Ecto neural progenitor cell (in vitro differentiated cells): ENCODE measurements at regions not wholly inside any gene's neighbourhood (a gene's known extent, or its start where the extent isn't known, plus 50 kb on each side); places are given as distances from the start of the nearest gene placed in this dataset.

Source experiments
- DNase-seq: peaks from one replicate; pipeline ENCODE4 v3.0.0-alpha.2; 2018; ENCODE audit warnings: low spot score

- DNase-seq, result no peak
Observed at GRCh38 chr5:89269721-89270120, 386.7 kb upstream of the MEF2C start.

GRCh38 chr5:89268460-89268859 is 385.5 kb upstream of the MEF2C start:
- DNase-seq, result no peak

GRCh38 chr5:89267788-89268187 is 384.8 kb upstream of the MEF2C start:
- DNase-seq, result no peak

- DNase-seq, result no peak
Observed at GRCh38 chr5:89265511-89266179, 382.7 kb upstream of the MEF2C start.

- DNase-seq, result no peak
Observed at GRCh38 chr5:89263846-89264245, 380.9 kb upstream of the MEF2C start.

DNA sequence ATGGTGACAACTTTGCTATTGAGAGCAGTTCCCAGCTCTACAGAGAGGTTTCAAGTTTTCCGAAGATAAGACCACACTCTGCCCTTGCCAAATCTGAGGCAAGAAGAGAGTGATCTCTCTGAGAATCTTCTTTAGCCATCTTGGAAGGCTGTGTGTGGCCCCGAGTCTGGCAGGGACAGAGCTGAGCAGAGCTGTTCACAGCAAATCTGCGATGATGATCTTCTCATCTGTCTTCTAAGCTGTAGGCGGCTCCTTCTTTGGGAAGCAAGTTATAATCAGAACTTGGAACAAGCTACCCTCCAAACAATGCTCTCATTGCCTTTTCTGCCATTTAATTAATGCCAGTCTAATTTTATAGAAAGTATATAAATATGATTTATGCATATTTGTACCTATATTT is 379.0 kb upstream of the MEF2C start:
- no peak for DNase-seq

- DNase-seq, result no peak
Observed at GRCh38 chr5:89260254-89260653, 377.3 kb upstream of the MEF2C start.

DNA sequence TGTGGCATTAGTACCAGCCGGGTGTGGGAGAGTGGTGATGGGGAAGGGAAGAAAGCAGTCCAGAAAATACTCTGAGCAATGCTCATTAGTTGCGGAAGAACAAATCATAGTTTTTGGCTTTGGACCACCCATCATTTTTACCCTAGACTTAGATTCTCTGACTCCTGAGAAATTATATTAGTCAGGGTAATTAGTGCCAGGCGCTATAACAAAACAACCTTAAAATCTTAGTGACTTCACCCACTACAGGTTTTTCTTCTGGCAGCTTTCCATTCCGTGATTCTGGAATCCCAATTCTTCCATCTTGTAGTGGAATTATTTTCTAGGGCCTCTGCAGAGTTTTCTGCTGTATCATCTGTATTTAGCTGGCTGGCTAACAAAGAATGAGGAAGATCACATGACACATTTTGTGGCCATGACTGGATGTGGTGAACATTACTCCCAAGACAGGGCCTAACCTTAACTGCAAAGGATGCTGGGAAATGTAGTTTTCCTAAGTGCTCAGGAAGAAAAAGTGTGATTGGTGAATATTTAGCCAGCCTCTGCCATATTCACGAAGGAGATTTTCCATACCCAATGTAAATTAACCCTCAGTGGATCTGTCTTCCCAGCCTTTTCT is 373.0 kb upstream of the MEF2C start:
- DNase-seq, result no peak

DNA sequence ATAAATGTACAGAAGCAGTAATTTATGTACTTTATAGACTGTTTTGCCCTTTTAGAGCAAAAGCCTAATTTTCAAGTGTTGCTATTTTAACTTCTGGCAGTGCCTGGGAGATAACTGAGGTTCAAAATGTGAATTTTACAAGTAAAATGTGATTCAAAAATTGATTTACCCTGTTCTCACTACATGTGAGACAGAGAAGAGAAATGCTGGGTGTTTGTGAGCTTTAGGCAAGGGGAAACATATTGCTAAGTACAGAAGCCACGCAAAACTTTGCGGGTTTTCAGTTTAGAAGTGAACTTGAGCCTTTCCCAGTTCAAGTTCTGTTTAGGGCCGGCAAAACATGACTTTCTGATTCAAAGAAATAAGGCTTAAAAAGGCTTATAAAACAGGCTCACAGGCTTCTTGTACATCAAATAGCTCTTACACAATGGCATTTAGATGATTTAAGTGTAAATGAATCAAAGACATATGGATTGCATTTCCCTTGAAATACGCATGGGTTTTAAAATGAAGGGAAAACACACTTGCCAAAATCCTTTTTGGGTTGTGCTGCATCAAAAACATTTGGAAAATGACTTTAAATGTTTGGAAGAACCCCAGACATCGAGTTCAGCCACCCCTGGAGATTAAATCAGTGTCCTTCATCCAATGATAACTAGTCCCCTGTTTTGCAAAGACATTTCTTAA is 370.8 kb upstream of the MEF2C start:
- DNase-seq, result no peak

- no peak for DNase-seq
Observed at GRCh38 chr5:89246864-89247263, 363.9 kb upstream of the MEF2C start.

- DNase-seq, result no peak
Observed at GRCh38 chr5:89246252-89246651, 363.3 kb upstream of the MEF2C start.

DNA sequence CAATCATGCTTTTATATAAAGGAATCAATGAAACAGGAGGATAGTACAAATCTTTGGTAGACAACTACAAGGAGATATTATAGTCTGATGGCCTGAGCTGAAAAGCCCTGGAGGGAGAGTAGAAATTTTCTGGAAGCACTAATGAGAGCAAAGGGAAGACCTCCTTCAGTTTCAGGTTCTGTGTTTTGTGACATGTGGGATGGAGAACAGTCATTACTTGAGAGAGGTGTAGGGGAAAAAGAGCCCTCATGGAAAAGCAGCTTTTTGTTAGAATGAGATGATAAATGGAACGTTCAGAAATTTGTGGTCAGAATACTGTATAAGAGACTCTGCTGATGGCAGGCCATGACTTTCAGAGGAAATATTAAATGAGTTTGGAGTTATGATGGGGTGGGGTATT is 360.6 kb upstream of the MEF2C start:
- DNase-seq, result no peak

GRCh38 chr5:89241186-89241585 is 358.2 kb upstream of the MEF2C start:
- DNase-seq, result no peak

DNA sequence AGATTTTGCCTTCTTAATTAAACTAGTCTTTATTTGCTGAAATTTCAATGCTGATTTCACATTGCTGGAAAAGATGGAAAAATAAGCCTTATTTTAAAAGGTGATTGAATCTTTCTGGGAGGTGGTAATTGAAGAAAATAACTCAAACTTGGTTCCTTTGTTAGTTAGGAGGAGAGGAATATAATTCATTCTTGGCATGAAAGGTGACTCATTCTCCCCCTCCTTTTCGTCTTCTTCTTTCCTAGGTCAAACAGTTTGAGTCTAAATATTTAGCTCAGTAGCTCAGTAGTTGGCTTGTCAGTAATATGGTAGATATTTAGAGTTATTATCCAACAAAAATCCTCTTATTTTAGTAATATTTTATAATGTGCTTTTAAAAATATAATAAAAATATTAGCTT is 353.9 kb upstream of the MEF2C start:
- no peak for DNase-seq

GRCh38 chr5:89233462-89233861 is 350.5 kb upstream of the MEF2C start:
- no peak for DNase-seq

DNA sequence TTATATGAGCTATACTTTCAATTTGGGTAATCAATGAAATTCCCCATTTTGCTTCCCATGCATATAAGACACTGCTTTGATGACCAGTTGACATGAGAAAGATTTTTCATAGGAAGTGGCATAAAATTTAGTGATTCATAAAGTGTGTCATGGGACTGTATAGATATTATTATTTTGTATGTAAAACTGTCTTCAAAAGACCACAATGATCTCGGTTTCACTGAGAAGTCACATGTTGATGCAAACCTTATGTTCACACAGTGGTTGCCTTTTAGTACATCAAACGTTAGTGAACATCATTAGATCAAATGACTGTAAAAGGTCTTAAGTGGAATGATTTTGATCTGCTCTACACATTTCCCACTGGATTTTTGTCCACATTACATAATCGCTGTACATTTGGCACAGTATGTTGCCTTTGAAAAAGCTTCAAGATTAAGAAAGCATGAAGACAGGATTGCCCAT is 349.2 kb upstream of the MEF2C start:
- no peak for DNase-seq

DNA sequence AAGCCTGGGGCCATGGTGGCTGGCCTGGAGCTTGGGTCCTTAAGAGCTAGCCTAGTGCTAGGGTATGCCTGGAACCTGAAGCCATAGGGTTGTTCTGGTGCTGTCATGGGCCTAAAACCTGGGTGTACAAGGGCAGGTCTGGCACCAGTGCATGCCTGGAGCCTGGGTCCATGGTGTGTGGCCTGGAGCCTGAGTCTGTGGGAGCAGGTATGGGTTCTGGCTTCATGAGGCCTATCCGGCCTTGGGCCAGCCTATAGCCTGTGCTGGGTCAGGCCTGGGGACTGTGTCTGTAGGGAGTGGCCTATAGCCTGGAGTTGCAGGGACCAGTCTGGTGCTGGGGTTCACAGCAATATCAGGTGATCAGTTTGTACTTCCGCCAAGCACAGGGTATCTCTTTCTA is 347.2 kb upstream of the MEF2C start:
- no peak for DNase-seq

- DNase-seq, result no peak
Observed at GRCh38 chr5:89229331-89230070, 346.5 kb upstream of the MEF2C start.

DNA sequence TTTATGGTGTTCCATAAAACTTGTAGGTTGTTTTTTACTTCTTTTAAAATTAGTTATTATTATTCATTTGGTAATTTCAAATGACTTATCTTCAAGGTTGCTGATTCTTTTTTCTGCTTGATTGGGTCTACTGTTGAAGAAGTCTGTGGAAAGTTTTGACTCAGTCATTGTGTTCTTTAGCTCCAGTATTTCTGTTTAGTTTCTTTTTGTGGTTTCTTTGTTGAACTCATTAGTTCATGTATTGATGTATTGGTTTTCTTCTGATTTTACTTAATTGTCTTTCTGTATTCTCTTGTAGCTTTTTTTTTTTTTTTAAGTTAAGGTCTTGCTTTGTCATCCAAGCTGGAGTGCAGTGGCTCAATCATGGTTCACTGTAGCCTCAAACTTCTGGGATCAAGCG is 345.4 kb upstream of the MEF2C start:
- DNase-seq, result no peak

DNA sequence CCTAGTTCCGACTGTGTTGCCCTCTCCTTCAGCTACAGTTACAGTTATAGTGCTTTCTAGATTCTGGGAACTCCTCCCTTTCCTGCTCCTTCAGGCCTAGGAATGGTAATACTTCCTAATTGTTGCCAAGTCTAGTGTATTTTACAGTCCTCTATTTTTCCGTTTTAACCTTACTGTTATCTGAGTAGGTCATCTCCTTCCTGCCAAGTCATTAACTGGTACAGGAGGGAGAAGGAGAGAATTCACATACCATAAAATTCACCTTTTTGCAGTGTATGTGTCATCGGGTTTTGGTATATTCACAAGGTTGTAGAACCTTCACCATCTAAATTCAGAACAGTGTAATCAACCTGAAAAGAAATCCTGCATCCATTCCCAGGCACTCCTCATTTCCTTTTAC is 335.4 kb upstream of the MEF2C start:
- DNase-seq, result no peak

DNA sequence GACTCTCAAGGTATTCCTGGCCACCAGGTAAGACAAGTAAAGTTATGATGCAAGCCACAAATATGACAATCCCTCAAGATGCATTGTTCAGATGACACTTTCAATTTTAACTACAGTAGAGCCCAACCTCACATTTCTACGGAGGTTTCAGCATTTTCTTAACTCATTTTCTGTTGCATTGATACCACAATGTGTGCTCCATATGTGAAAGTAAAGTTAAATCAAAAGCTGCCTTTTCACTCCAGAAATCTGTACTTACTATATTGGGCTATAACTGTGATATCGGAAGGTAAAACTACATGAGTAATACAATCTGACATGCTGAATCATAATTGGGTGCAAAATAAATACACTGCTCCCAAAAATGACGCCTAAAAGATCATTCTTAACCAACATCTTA is 333.6 kb upstream of the MEF2C start:
- DNase-seq, result no peak

- DNase-seq, result no peak
Observed at GRCh38 chr5:89213573-89213972, 330.6 kb upstream of the MEF2C start.

DNA sequence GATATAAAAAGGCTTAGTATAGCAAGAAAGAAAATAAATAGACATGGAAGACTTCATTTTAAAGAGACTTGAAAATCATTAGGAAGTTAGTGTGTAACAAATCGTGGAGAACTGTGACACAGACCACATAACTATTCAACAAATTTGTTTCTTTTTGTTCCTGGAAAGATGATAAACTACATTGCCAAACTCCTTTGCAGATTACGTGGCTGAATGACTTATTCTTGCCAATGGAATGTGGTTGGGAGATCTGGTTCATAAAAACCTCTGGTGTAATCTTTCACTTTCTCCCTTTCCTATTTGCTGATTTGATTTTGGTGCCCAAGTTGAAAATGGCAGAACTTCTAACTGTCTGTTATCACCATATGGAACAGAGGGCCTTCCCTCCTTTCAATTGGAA is 328.9 kb upstream of the MEF2C start:
- DNase-seq, result no peak
